Uterus (tissue), 2 donors: ENCODE measurements at regions not wholly inside any gene's neighbourhood (a gene's known extent, or its start where the extent isn't known, plus 50 kb on each side); places are given as distances from the start of the nearest gene placed in this dataset.

ENCODE experiments used
- CTCF ChIP-seq, 4 experiments: fragments of 200-600 bp in 2 of 4; fragments of 450-650 bp in 2 of 4; sonication (generic) in 2 of 4; IDR thresholded peaks; one replicate each; pipeline ENCODE4 v1.5.1; 2016 to 2019; ENCODE audit warnings: antibody characterized with exemption in 4 of 4, mild to moderate bottlenecking in 2 of 4, moderate library complexity in 1 of 4
- POLR2A ChIP-seq, 2 donors: fragments of 450-650 bp; IDR thresholded peaks; one replicate each; pipeline ENCODE4 v1.6.1; 2016; ENCODE audit warnings: antibody characterized with exemption in 2 of 2, mild to moderate bottlenecking in 1 of 2, moderate library complexity in 1 of 2

GRCh38 chr22:27065279-27065678 is 407.9 kb downstream of the MIAT start:
- TF ChIP-seq POLR2A (IDR thresholded peaks at IDR 0.05) (no peak), CTCF (IDR thresholded peaks at IDR 0.05) (no peak)
